ENCODE measurements at regions not wholly inside any gene's neighbourhood (a gene's known extent, or its start where the extent isn't known, plus 50 kb on each side); places are given as distances from the start of the nearest gene placed in this dataset.

DNA sequence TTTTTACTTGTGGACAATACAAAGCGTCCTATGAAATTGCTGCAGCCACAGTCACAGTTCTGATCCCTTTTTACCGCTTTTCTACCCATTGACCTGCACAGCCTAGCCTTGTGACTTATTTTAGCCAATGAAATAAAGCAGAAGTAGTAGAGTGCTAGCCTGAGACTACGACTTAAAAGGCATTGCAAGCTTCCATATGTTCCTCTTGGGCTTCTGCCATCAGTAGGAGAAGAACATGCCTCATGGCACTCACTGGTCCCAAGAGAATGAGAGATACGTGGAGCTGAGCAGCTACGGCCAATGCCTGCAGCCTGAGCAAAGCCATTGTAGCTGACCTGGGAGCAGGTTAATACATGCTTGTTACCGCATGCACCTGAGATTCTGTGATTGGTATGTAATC lies 416.6 kb upstream of the CLINT1 start:
- peaks cover 7% of the 10 kb centered on the region for H3K4me1 ChIP-seq (ENCODE audit: insufficient read depth)
- no peaks in the 10 kb centered on the region for H3K9me2 ChIP-seq (ENCODE audit: insufficient read depth)
- no peak overlapping the region for H3K9ac ChIP-seq
- no peak overlapping the region for H3K27ac ChIP-seq
- no peaks in the 10 kb centered on the region for H3K79me2 ChIP-seq (ENCODE audit: insufficient read depth)
- 80 to 83% methylated on average over 6 of the region's 6 CpGs for WGBS, 2 experiments (ENCODE audit: low coverage in 1 of 2, low lambda C conversion rate in 2 of 2, missing lambda C conversion rate in 2 of 2)
- no peaks in the 10 kb centered on the region for H3K36me3 ChIP-seq (ENCODE audit: low read depth)
- no peaks in the 10 kb centered on the region for H3F3A ChIP-seq (ENCODE audit: insufficient read depth)
- TF ChIP-seq EZH2phosphoT487 (IDR thresholded peaks at IDR 0.05; ENCODE audit: insufficient read depth, low read depth) = no peak
- TF ChIP-seq EZH2 (IDR thresholded peaks at IDR 0.05; ENCODE audit: insufficient read depth, poor library complexity, severe bottlenecking) = no peak
- DNase-seq = no peak
- in situ Hi-C loops (cut with MboI) = no loop called here
- H2AFZ ChIP-seq = no peak overlapping the region
- no peaks in the 10 kb centered on the region for H4K20me1 ChIP-seq (ENCODE audit: insufficient read depth)
- no peak overlapping the region for H3K4me2 ChIP-seq (ENCODE audit: unreplicated experiment)
- no peak overlapping the region for H3K4me3 ChIP-seq
- peaks cover 5% of the 10 kb centered on the region; the same call in 1 of the 2 replicates for H3K27me3 ChIP-seq (replicated peaks; ENCODE audit: insufficient read depth)
- no peaks in the 10 kb centered on the region for H3K9me3 ChIP-seq (ENCODE audit: low read depth)

DNA sequence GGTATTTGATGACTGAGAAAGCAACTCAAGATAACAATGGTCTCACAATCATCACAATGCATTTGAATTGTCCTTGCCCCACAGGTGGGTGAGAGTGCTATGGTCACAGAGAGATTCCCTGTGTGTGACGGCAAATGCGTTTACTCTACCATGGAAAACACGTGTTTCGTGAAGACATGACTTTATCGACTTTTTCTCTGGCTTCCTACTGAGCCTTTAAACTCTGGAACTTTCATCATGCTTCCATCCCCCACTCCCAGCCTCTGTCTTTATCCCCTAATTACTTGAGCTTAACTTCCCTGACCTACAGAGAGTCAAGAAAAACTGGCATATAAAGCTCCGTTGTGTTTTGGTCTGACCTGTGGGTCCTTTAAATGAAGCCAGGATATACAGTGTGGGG lies 414.1 kb upstream of the CLINT1 start:
- no peak overlapping the region for H3K9ac ChIP-seq

DNA sequence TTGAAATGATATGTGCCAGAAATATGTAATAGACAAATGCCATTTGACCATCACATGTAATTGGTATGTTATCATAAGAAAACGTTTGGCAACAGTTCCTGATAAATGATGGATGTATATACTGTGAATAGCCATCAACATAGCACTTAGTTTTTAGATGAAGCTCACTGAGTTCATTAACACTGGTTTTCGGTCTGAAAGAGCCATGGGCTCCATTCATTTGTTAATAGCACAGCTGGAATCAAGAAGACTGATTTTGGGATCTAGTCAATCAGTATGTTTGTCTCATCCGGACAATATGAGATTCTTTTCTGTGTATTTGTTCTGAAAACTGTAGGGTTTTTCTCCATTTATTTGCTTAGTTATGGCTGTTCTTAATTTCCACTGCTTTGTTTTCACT lies 413.5 kb upstream of the CLINT1 start:
- WGBS, 2 experiments (ENCODE audit: low coverage in 1 of 2, low lambda C conversion rate in 2 of 2, missing lambda C conversion rate in 2 of 2) = 66 to 78% methylated on average over 3 of the region's 3 CpGs
- Histone ChIP-seq H3F3A (ENCODE audit: insufficient read depth) (peaks cover 13% of the 10 kb centered on the region; the same call in 1 of the 2 replicates), H3K9me2 (ENCODE audit: insufficient read depth) (no peaks in the 10 kb centered on the region), H3K4me3 (no peak overlapping the region), H3K79me2 (ENCODE audit: insufficient read depth) (no peaks in the 10 kb centered on the region), H3K9ac (no peak overlapping the region), H3K27me3 (replicated peaks; ENCODE audit: insufficient read depth) (no peaks in the 10 kb centered on the region), H3K4me2 (ENCODE audit: unreplicated experiment) (no peak overlapping the region), H4K20me1 (ENCODE audit: insufficient read depth) (no peaks in the 10 kb centered on the region), H3K9me3 (ENCODE audit: low read depth) (peaks cover 4% of the 10 kb centered on the region), H3K36me3 (ENCODE audit: low read depth) (no peaks in the 10 kb centered on the region), H3K4me1 (ENCODE audit: insufficient read depth) (peaks cover 21% of the 10 kb centered on the region), H2AFZ (no peak overlapping the region), H3K27ac (no peak overlapping the region)
- DNase-seq = no peak
- in situ Hi-C loops (cut with MboI) = no loop called here
- TF ChIP-seq EZH2phosphoT487 (IDR thresholded peaks at IDR 0.05; ENCODE audit: insufficient read depth, low read depth) (no peak), EZH2 (IDR thresholded peaks at IDR 0.05; ENCODE audit: insufficient read depth, poor library complexity, severe bottlenecking) (no peak)

More for the DNA sequence above, 414.1 kb upstream of the CLINT1 start:
- Histone ChIP-seq H3K27me3 (replicated peaks; ENCODE audit: insufficient read depth) (no peaks in the 10 kb centered on the region), H3K4me1 (ENCODE audit: insufficient read depth) (peaks cover 16% of the 10 kb centered on the region), H3K4me3 (no peak overlapping the region), H3K36me3 (ENCODE audit: low read depth) (no peaks in the 10 kb centered on the region), H3K27ac (no peak overlapping the region), H3K4me2 (ENCODE audit: unreplicated experiment) (no peak overlapping the region), H3K9me2 (ENCODE audit: insufficient read depth) (no peaks in the 10 kb centered on the region), H2AFZ (no peak overlapping the region), H3F3A (ENCODE audit: insufficient read depth) (peaks cover 7% of the 10 kb centered on the region; the same call in 1 of the 2 replicates), H3K79me2 (ENCODE audit: insufficient read depth) (no peaks in the 10 kb centered on the region), H4K20me1 (ENCODE audit: insufficient read depth) (no peaks in the 10 kb centered on the region), H3K9me3 (ENCODE audit: low read depth) (no peaks in the 10 kb centered on the region)
- no peak for TF ChIP-seq EZH2phosphoT487 (IDR thresholded peaks at IDR 0.05; ENCODE audit: insufficient read depth, low read depth)
- no peak for TF ChIP-seq EZH2 (IDR thresholded peaks at IDR 0.05; ENCODE audit: insufficient read depth, poor library complexity, severe bottlenecking)
- no peak for DNase-seq
- WGBS, 2 experiments (ENCODE audit: low coverage in 1 of 2, low lambda C conversion rate in 2 of 2, missing lambda C conversion rate in 2 of 2) = 70 to 78% methylated on average over 6 of the region's 6 CpGs
- in situ Hi-C loops (cut with MboI) = no loop called here

DNA sequence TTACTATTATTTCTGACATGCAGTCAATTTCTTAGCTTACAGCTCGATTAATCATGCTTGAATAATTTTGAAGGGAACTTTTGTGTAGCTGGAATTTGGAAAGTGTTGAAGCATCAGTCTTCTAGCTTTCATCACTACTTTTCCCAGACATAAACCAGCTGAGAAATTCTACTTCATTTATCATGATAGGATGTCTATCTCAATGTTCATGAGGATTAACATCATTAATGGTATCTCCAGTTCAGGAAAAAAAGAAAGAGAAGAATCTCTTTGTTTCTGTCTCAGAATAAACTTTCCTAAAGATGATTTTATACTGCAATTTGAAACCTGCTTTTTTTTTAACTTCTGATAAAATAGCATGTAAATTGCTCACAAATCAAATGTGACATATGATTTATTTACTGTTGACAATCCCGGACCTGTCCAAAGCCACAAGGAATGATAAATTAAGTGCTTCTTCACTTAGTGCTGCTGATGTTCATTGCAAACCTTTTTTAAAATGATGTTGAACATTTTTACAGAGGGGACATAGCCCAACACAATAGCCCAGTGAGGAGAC lies 412.1 kb upstream of the CLINT1 start:
- Histone ChIP-seq H3K4me3 (no peak overlapping the region), H3K27me3 (replicated peaks; ENCODE audit: insufficient read depth) (no peaks in the 10 kb centered on the region), H3K79me2 (ENCODE audit: insufficient read depth) (no peaks in the 10 kb centered on the region), H3K27ac (no peak overlapping the region), H3K9me3 (ENCODE audit: low read depth) (peaks cover 9% of the 10 kb centered on the region), H3K4me1 (ENCODE audit: insufficient read depth) (peaks cover 21% of the 10 kb centered on the region), H4K20me1 (ENCODE audit: insufficient read depth) (no peaks in the 10 kb centered on the region), H3K36me3 (ENCODE audit: low read depth) (no peaks in the 10 kb centered on the region), H3F3A (ENCODE audit: insufficient read depth) (peaks cover 17% of the 10 kb centered on the region; the same call in 1 of the 2 replicates), H3K9me2 (ENCODE audit: insufficient read depth) (no peaks in the 10 kb centered on the region), H2AFZ (no peak overlapping the region), H3K9ac (no peak overlapping the region), H3K4me2 (ENCODE audit: unreplicated experiment) (no peak overlapping the region)
- DNase-seq = no peak
- in situ Hi-C loops (cut with MboI) = no loop called here
- WGBS, 2 experiments (ENCODE audit: low coverage in 1 of 2, low lambda C conversion rate in 2 of 2, missing lambda C conversion rate in 2 of 2) = 61 to 66% methylated on average over 2 of the region's 2 CpGs
- TF ChIP-seq EZH2phosphoT487 (IDR thresholded peaks at IDR 0.05; ENCODE audit: insufficient read depth, low read depth) (no peak), EZH2 (IDR thresholded peaks at IDR 0.05; ENCODE audit: insufficient read depth, poor library complexity, severe bottlenecking) (no peak)

Measured in GM23248 (cell line).